Activated naive CD4-positive, alpha-beta T cell treated with anti-CD3 and anti-CD28 coated beads, Interleukin-2, amount 50 U/mL, for 72 hours (primary cell): ENCODE measurements at regions not wholly inside any gene's neighbourhood (a gene's known extent, or its start where the extent isn't known, plus 50 kb on each side); places are given as distances from the start of the nearest gene placed in this dataset.

ENCODE experiments used
- ATAC-seq, 2 donors: fragments of 150-1000 bp; cut with Tn5 transposase; 2 replicates each; pipeline ENCODE4 v1.10.0; 2021; ENCODE audit warnings: mild to moderate bottlenecking in 2 of 2, moderate library complexity in 2 of 2
- DNase-seq, 2 donors: peaks; one replicate each; pipeline ENCODE4 v3.0.0; 2021 to 2022; ENCODE audit warnings: low spot score in 2 of 2
- H3K27ac Mint-ChIP-seq, 2 donors: one replicate each; pipeline ENCODE4 v1.8.0; 2022; ENCODE audit warnings: mild to moderate bottlenecking in 2 of 2, mixed read lengths in 2 of 2
- H3K36me3 Mint-ChIP-seq, 2 donors: one replicate each; pipeline ENCODE4 v1.8.0; 2022; ENCODE audit warnings: mixed read lengths in 2 of 2
- H3K9me3 Mint-ChIP-seq, 2 donors: one replicate each; pipeline ENCODE4 v1.8.0; 2022; ENCODE audit warnings: mixed read lengths in 2 of 2

GRCh38 chr17:74012465-74012864, 191.0 kb upstream of the RPL38 start:
- peak overlapping the region; percentile 7 to 46 for H3K27ac Mint-ChIP-seq
- DNase-seq (peak in 1 of 2 donors; percentile 12), ATAC-seq (peak; percentile 41 to 76)
- no peaks in the 10 kb centered on the region for H3K9me3 Mint-ChIP-seq
- H3K36me3 Mint-ChIP-seq: no peaks in the 10 kb centered on the region

- no peak for DNase-seq
- Mint-ChIP-seq H3K9me3 (no peaks in the 10 kb centered on the region), H3K36me3 (no peaks in the 10 kb centered on the region), H3K27ac (no peak overlapping the region)
- no peak for ATAC-seq
Measured at GRCh38 chr17:74015316-74015715, 188.2 kb upstream of the RPL38 start.

- no peaks in the 10 kb centered on the region for H3K9me3 Mint-ChIP-seq
- DNase-seq (no peak), ATAC-seq (no peak)
- H3K36me3 Mint-ChIP-seq: no peaks in the 10 kb centered on the region
- no peak overlapping the region for H3K27ac Mint-ChIP-seq
Measured at GRCh38 chr17:74015990-74016389, 187.5 kb upstream of the RPL38 start.

GRCh38 chr17:74016461-74016860, 187.0 kb upstream of the RPL38 start:
- DNase-seq: no peak
- H3K27ac Mint-ChIP-seq: no peak overlapping the region
- ATAC-seq: no peak
- no peaks in the 10 kb centered on the region for H3K9me3 Mint-ChIP-seq
- no peaks in the 10 kb centered on the region for H3K36me3 Mint-ChIP-seq

- no peaks in the 10 kb centered on the region for H3K9me3 Mint-ChIP-seq
- ATAC-seq (no peak), DNase-seq (no peak)
Measured at GRCh38 chr17:74017466-74017865, 186.0 kb upstream of the RPL38 start.

GRCh38 chr17:74018115-74018514, 185.4 kb upstream of the RPL38 start:
- ATAC-seq (no peak), DNase-seq (no peak)
- Mint-ChIP-seq H3K27ac (no peak overlapping the region), H3K36me3 (no peaks in the 10 kb centered on the region), H3K9me3 (no peaks in the 10 kb centered on the region)

More at GRCh38 chr17:74017466-74017865, 186.0 kb upstream of the RPL38 start:
- Mint-ChIP-seq H3K27ac (no peak overlapping the region), H3K36me3 (no peaks in the 10 kb centered on the region)

- no peaks in the 10 kb centered on the region for H3K9me3 Mint-ChIP-seq
- DNase-seq (no peak), ATAC-seq (no peak)
- H3K36me3 Mint-ChIP-seq: no peaks in the 10 kb centered on the region
- no peak overlapping the region for H3K27ac Mint-ChIP-seq
Measured at GRCh38 chr17:74019271-74019670, 184.2 kb upstream of the RPL38 start.

- ATAC-seq (peak in 1 of 2 donors; percentile 28), DNase-seq (no peak)
- H3K27ac Mint-ChIP-seq: no peak overlapping the region
- H3K36me3 Mint-ChIP-seq: no peaks in the 10 kb centered on the region
- no peaks in the 10 kb centered on the region for H3K9me3 Mint-ChIP-seq
Measured at GRCh38 chr17:74019860-74020259, 183.6 kb upstream of the RPL38 start.

- Mint-ChIP-seq H3K9me3 (no peaks in the 10 kb centered on the region), H3K27ac (no peak overlapping the region), H3K36me3 (no peaks in the 10 kb centered on the region)
- ATAC-seq: no peak
- no peak for DNase-seq
Measured at GRCh38 chr17:74020522-74020921, 183.0 kb upstream of the RPL38 start.

- no peaks in the 10 kb centered on the region for H3K9me3 Mint-ChIP-seq
- DNase-seq (no peak), ATAC-seq (no peak)
- H3K27ac Mint-ChIP-seq: no peak overlapping the region
- H3K36me3 Mint-ChIP-seq: no peaks in the 10 kb centered on the region
Measured at GRCh38 chr17:74024871-74025531, 178.5 kb upstream of the RPL38 start.

GRCh38 chr17:74027444-74027843, 176.0 kb upstream of the RPL38 start:
- ATAC-seq: no peak

GRCh38 chr17:74028354-74029116, 174.9 kb upstream of the RPL38 start:
- H3K27ac Mint-ChIP-seq: no peak overlapping the region
- DNase-seq (no peak), ATAC-seq (no peak)
- no peaks in the 10 kb centered on the region for H3K9me3 Mint-ChIP-seq
- no peaks in the 10 kb centered on the region for H3K36me3 Mint-ChIP-seq

More at GRCh38 chr17:74027444-74027843, 176.0 kb upstream of the RPL38 start:
- Mint-ChIP-seq H3K9me3 (no peaks in the 10 kb centered on the region), H3K27ac (no peak overlapping the region), H3K36me3 (no peaks in the 10 kb centered on the region)
- no peak for DNase-seq

GRCh38 chr17:74031316-74032090, 172.0 kb upstream of the RPL38 start:
- Mint-ChIP-seq H3K9me3 (no peaks in the 10 kb centered on the region), H3K36me3 (no peaks in the 10 kb centered on the region), H3K27ac (no peak overlapping the region)
- no peak for DNase-seq
- ATAC-seq: no peak

GRCh38 chr17:74032222-74032621, 171.3 kb upstream of the RPL38 start:
- ATAC-seq: no peak
- no peaks in the 10 kb centered on the region for H3K36me3 Mint-ChIP-seq
- H3K9me3 Mint-ChIP-seq: no peaks in the 10 kb centered on the region
- no peak overlapping the region for H3K27ac Mint-ChIP-seq
- DNase-seq: no peak

GRCh38 chr17:74037320-74037719, 166.2 kb upstream of the RPL38 start:
- Mint-ChIP-seq H3K27ac (no peak overlapping the region), H3K36me3 (no peaks in the 10 kb centered on the region), H3K9me3 (no peaks in the 10 kb centered on the region)
- no peak for DNase-seq
- ATAC-seq: no peak

GRCh38 chr17:74040291-74040690, 163.2 kb upstream of the RPL38 start:
- Mint-ChIP-seq H3K27ac (no peak overlapping the region), H3K9me3 (no peaks in the 10 kb centered on the region), H3K36me3 (no peaks in the 10 kb centered on the region)
- DNase-seq (no peak), ATAC-seq (no peak)

- Mint-ChIP-seq H3K36me3 (no peaks in the 10 kb centered on the region), H3K27ac (no peak overlapping the region), H3K9me3 (no peaks in the 10 kb centered on the region)
- no peak for DNase-seq
- no peak for ATAC-seq
Measured at GRCh38 chr17:74040729-74041128, 162.7 kb upstream of the RPL38 start.
